T-helper 1 cell treated with Interleukin-12 subunit alpha and Interleukin-12 subunit beta and Interleukin-4 antibody, amounts not matched to agents 30 μg/mL and 1 μg/mL, for 36 hours (primary cell): ENCODE measurements at regions not wholly inside any gene's neighbourhood (a gene's known extent, or its start where the extent isn't known, plus 50 kb on each side); places are given as distances from the start of the nearest gene placed in this dataset.
A peak's percentile ranks its signal among the peaks of the same experiment; 100 is the strongest.

Experiments used
- H3K27ac Mint-ChIP-seq: one replicate; pipeline ENCODE4 v1.8.0; 2021; ENCODE audit warnings: mild to moderate bottlenecking, mixed read lengths
- H3K27me3 Mint-ChIP-seq: one replicate; pipeline ENCODE4 v1.8.0; 2021; ENCODE audit warnings: low read depth, mixed read lengths
- H3K36me3 Mint-ChIP-seq: one replicate; pipeline ENCODE4 v1.8.0; 2021; ENCODE audit warnings: low read depth, mixed read lengths
- H3K4me1 Mint-ChIP-seq: one replicate; pipeline ENCODE4 v1.8.0; 2021; ENCODE audit warnings: low read depth, mixed read lengths
- H3K4me3 Mint-ChIP-seq: one replicate; pipeline ENCODE4 v1.8.0; 2021; ENCODE audit warnings: mild to moderate bottlenecking, moderate library complexity, mixed read lengths
- H3K9me3 Mint-ChIP-seq: one replicate; pipeline ENCODE4 v1.8.0; 2021; ENCODE audit warnings: mixed read lengths

DNA sequence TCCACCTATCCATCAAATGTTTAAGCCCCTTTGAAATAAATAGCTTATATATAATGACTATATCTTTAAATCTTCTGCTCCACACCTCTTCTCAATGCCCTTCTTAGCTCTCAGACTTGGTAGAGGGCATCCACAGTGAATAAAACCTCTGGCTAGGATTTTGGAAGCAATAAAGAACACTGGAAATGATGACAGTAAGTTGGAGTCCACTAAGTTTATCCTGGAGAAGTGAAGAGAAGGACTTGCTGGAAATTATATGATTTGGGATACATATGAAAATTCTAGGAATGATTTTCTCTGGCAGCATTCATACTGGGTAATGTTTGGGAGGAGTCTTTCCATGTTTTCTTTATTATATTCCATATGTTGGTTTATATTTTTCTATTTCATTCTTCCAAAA lies 133.5 kb upstream of the KL start:
- Mint-ChIP-seq H3K36me3 (no peaks in the 10 kb centered on the region), H3K9me3 (peaks cover 9% of the 10 kb centered on the region), H3K4me3 (no peak overlapping the region), H3K4me1 (peaks cover 4% of the 10 kb centered on the region), H3K27ac (no peak overlapping the region), H3K27me3 (no peaks in the 10 kb centered on the region)

DNA sequence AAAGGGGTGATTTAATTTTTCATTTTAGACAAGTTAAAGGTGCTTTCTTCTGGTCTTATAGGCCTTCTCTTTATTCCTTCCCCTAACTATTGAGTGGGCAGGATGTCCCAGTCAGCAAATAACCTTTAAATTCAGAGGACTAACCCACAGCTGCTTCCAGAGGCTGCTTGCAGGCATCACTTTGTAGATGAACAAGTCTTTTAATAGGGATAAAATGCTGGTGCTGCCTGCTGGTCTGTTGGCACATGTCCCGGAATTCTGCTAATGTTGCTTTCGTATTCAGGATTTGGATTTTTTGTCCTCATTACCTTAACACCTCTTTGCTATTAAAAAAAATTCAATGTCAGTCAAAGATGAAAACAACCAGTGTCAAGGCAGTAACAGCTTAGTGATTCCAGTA lies 132.7 kb upstream of the KL start:
- Mint-ChIP-seq H3K36me3 (no peaks in the 10 kb centered on the region), H3K9me3 (peaks cover 14% of the 10 kb centered on the region), H3K4me3 (no peak overlapping the region), H3K27me3 (no peaks in the 10 kb centered on the region), H3K4me1 (peaks cover 4% of the 10 kb centered on the region), H3K27ac (no peak overlapping the region)

DNA sequence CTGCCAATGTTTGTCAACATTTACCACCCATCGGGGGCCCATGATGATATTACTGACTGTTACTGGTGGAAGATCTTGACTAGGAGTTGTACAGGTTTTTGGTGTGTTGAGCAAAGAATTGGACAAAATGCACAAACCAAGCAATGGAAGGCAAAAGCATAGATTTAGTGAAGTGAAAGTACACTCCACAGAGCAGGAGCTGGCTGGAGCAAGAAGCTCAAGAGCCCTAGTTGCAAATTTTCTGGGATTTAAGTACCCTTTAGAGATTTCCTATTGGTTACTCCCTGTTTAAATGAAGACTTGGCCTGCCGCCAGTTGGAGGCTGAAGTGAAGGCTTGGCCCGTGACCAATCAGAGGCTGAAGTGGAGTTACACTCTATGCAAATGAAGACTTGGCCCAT lies 128.6 kb upstream of the KL start:
- no peak overlapping the region for H3K27ac Mint-ChIP-seq
- H3K4me1 Mint-ChIP-seq, result no peaks in the 10 kb centered on the region
- H3K9me3 Mint-ChIP-seq, result peaks cover 18% of the 10 kb centered on the region
- H3K36me3 Mint-ChIP-seq, result no peaks in the 10 kb centered on the region
- no peaks in the 10 kb centered on the region for H3K27me3 Mint-ChIP-seq
- no peak overlapping the region for H3K4me3 Mint-ChIP-seq

DNA sequence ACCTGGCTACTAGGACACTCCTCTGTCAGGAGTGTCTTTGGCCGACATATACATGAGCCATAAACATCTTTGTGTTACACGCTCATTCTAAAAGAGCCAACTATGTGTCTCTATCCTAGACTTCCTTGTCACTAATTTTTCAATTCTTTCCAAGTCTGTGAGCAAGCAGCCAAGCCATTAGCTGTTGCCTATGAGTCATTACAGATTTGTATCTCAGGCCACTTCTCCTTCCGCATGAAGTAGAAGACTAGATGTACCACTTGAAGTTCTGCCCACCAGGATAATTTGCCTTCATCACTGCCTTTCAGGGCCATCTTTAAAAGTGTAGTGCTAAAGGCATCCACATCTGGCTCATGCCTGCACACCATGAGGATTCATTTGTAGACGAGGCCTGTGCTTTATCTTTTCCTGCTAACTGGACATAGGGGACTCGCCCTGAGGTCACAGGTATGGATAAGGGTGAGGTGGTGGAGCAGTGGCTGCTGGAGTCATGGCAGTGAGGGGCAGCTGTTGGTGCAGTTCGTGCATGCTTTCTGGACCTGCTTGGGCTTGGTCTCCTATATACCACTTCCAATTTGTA lies 126.1 kb upstream of the KL start:
- Mint-ChIP-seq H3K4me1 (no peaks in the 10 kb centered on the region), H3K9me3 (peaks cover 28% of the 10 kb centered on the region), H3K27me3 (peaks cover 5% of the 10 kb centered on the region), H3K27ac (no peak overlapping the region), H3K4me3 (no peak overlapping the region), H3K36me3 (peaks cover 3% of the 10 kb centered on the region)

DNA sequence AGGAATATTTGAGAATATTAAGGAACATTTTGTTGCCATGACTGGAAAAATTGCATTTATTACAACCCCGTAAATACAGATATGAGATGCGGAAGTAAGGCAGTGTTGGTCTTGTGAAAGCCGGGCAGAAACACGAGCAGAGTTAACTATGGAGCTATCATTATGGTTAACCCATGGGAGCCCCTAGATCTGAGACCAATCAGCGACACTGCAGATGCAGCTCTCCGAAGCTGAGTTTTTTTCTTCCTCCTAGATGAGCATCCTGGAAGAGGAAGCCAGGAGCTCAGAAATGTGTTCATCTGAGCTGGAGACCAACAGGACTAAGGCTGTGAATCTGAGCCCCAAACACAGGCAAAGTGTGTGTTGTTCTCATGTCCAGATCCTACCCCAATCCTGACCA lies 123.0 kb upstream of the KL start:
- H3K36me3 Mint-ChIP-seq, result peaks cover 3% of the 10 kb centered on the region
- H3K4me3 Mint-ChIP-seq, result no peak overlapping the region
- no peaks in the 10 kb centered on the region for H3K4me1 Mint-ChIP-seq
- no peak overlapping the region for H3K27ac Mint-ChIP-seq
- H3K27me3 Mint-ChIP-seq, result peaks cover 5% of the 10 kb centered on the region
- peaks cover 16% of the 10 kb centered on the region for H3K9me3 Mint-ChIP-seq

DNA sequence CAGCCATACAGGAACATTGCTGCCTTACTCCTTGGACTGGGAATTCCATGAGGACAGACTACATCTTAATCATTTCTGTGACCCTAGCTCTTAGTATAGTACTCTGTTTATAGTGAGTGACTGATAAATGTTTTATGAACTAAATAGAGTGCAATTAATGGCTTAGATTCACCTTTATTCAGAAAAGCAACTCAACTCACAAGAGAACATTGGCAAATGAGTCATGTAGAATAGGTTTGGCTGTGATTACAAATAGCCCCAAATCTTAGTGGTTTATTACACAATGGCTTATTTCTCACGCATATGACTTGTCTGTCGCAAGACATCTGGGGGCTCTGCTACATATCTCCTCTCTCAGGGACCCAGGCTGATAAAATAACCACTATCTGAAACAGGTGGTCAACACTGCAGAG lies 121.6 kb upstream of the KL start:
- H3K4me3 Mint-ChIP-seq, result no peak overlapping the region
- no peak overlapping the region for H3K27ac Mint-ChIP-seq
- peaks cover 13% of the 10 kb centered on the region for H3K9me3 Mint-ChIP-seq
- peaks cover 3% of the 10 kb centered on the region for H3K36me3 Mint-ChIP-seq
- no peaks in the 10 kb centered on the region for H3K4me1 Mint-ChIP-seq
- peaks cover 5% of the 10 kb centered on the region for H3K27me3 Mint-ChIP-seq

DNA sequence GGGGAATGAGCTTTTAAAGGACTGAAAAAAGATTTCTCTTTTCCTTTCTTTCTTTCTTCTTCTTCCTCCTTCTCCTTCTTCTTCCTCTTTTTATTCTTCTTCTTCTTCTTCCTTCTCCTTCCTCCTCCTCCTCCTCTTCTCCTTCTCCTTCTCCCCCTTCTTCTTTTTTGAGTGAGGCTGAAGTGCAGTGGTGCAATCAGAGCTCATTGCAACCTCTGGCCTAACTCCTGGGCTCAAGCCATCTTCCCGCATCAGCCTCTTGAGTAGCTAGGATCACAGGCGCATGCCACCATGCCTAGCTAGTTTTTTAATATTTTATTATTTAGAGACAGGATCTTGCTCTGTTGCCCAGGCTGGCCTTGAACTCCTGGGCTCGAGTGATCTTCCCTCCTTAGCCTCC lies 120.9 kb upstream of the KL start:
- Mint-ChIP-seq H3K36me3 (peaks cover 3% of the 10 kb centered on the region), H3K9me3 (peaks cover 12% of the 10 kb centered on the region), H3K4me3 (no peak overlapping the region), H3K27me3 (peaks cover 5% of the 10 kb centered on the region), H3K27ac (no peak overlapping the region), H3K4me1 (no peaks in the 10 kb centered on the region)

DNA sequence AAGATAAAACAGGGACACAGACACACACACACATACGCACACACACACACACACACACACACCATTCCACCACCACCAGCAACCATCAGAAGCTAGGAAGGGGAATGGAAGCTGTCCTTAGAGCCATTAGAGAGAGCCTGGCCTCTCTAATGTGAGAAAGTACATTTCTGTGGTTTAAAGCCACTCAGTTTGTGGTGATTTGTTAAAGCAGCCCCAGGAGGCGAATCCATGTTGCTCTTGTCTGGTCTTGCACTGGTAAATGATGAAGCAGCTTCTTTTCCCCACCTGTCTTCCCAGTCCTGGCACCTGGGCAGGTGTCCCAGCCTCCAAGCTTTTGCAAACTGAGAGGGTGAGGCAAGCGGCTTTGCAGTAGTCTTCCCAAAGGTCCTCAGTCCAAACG lies 118.9 kb upstream of the KL start:
- H3K27me3 Mint-ChIP-seq, result peaks cover 5% of the 10 kb centered on the region
- peaks cover under 1% of the 10 kb centered on the region for H3K4me1 Mint-ChIP-seq
- H3K36me3 Mint-ChIP-seq, result peaks cover 3% of the 10 kb centered on the region
- no peak overlapping the region for H3K4me3 Mint-ChIP-seq
- H3K27ac Mint-ChIP-seq, result no peak overlapping the region
- peaks cover 20% of the 10 kb centered on the region for H3K9me3 Mint-ChIP-seq

DNA sequence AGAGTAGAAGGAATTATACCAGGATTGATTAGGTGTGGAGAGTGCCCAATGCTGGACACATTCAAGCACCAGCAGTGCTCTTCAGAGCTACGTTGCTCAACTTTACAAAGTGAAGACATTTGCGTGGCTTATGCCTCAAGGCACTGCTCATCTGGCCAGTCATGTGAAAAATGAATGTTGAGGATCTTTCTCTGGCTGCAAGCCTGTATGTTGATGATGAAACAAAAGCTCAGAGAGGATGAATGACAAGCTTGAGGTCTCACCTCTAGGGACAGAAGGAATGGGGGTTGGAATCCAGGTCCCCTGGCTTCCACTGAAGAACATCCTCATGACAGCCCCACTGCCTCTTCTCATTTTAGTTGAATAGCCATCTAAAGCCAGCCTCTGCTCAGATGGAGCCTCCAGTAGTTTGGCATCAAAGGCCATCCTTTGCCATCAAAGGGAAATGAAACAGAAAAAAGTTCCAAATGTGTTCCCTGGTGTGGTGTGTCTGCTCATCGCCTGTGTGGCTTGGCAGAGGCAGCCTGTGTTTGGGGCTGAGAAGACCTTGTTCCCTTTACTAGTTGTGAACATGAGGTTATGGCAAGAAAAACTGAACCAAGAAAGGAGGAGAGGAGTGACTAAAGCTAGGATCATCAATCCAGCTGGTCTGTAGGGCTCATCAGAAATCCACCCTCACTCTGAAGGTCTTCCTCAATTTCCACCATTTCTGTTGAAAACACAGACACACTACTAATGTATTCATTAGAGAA lies 114.0 kb upstream of the KL start:
- H3K27ac Mint-ChIP-seq, result no peak overlapping the region
- H3K4me3 Mint-ChIP-seq, result no peak overlapping the region
- peaks cover 9% of the 10 kb centered on the region for H3K9me3 Mint-ChIP-seq
- no peaks in the 10 kb centered on the region for H3K27me3 Mint-ChIP-seq
- H3K4me1 Mint-ChIP-seq, result peaks cover 30% of the 10 kb centered on the region
- peaks cover 2% of the 10 kb centered on the region for H3K36me3 Mint-ChIP-seq

DNA sequence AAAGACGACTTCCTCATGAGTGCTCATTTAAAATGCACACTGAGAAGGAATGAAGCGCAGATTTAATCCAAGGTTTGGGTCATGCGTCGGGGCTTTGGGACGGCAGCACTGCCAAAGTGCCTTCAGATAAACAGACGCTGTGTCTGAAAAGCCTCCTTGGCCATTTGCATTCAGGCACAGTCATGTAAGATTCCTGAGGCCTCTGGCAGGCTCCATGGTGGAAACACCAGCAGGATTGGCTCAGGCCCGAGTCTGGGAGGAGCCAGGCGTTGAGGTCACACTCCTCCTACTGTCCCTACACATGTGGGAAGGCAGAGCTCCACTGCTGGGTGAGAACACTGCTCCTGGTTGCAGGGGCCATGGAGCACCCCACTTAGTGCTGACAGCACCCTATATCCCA lies 113.3 kb upstream of the KL start:
- Mint-ChIP-seq H3K4me3 (no peak overlapping the region), H3K27ac (no peak overlapping the region), H3K36me3 (peaks cover 2% of the 10 kb centered on the region), H3K4me1 (peaks cover 32% of the 10 kb centered on the region), H3K27me3 (no peaks in the 10 kb centered on the region), H3K9me3 (peaks cover 9% of the 10 kb centered on the region)

DNA sequence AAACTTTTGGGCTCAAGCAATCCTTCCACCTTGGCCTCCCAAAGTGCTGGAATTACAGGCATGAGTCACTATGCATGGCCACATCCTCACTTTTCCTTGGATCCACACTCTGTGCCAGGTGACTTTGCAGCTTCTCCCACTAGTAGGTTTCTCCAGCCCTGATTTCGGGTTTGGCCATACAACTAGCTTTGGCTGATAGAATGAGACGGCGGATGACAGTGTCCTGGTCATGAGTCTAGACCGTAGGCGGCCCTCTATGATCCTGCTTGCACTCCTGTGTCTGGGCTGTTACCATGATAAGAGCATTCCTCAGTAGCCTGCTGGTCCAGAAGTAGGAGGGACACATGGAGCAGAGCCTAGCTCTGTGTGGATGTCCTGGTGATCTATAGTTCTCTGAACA lies 112.5 kb upstream of the KL start:
- Mint-ChIP-seq H3K4me1 (peaks cover 32% of the 10 kb centered on the region), H3K36me3 (peaks cover 4% of the 10 kb centered on the region), H3K4me3 (no peak overlapping the region), H3K27me3 (no peaks in the 10 kb centered on the region), H3K27ac (no peak overlapping the region), H3K9me3 (peaks cover 9% of the 10 kb centered on the region)

DNA sequence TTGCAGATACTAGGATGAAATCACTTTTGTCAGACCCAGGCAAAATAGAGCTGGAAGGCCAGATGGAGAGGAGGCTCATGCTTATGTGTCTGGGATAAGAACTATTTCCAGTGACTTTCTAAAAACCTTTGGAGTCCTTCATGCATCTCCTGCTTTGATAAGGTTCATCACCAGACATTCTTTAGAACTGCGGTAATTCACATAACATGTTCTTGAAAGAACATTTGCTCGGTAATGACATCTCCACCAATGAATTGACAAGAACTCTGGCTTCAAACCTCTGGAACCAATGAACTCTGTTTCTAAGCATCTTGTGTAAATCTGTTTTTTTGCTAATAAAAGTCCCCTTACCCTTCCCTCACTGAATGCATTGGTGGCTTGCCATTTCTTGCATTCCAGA lies 112.0 kb upstream of the KL start:
- Mint-ChIP-seq H3K4me1 (peaks cover 34% of the 10 kb centered on the region), H3K27ac (no peak overlapping the region), H3K27me3 (no peaks in the 10 kb centered on the region), H3K9me3 (peaks cover 9% of the 10 kb centered on the region), H3K36me3 (peaks cover 4% of the 10 kb centered on the region), H3K4me3 (no peak overlapping the region)

DNA sequence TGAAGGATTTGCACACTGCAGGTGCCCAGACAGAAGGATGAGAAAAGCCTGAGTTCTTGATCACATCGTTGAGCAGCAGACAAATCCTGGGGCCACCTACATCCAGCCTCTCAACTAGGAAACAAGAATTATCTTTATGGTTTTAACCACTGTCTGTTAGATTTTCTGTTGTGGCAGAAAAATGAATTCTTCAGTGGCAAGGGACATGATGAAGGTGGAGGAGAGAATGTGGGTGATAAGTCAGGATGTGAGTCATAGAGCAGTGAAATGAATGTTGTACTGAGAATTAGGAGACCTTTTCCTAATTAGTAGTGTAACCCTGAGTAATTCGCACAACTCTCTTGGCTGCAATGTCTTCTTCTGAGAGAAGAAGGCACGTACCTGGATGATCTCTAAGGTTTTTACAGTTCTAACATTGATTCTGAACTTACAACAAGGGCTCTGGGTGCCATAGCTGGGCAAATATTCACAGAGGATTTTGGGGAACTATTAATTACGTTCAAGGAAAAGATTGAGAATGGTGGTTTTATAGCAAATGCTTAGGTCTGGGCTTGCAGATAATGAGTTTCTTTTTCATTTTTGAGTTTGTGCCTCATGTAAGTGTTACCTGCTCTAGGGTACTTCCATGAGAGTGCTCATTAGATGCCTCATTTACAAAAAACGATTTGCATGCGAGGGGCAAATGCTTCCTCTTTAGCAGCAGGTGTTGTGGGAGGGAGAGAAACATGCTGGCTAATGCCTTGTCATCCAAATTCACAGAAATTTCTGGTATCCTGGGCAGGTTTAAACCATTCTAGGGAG lies 111.0 kb upstream of the KL start:
- H3K4me3 Mint-ChIP-seq, result peak overlapping the region; percentile 75
- H3K27ac Mint-ChIP-seq, result peak overlapping the region; percentile 89
- peaks cover 34% of the 10 kb centered on the region for H3K4me1 Mint-ChIP-seq

DNA sequence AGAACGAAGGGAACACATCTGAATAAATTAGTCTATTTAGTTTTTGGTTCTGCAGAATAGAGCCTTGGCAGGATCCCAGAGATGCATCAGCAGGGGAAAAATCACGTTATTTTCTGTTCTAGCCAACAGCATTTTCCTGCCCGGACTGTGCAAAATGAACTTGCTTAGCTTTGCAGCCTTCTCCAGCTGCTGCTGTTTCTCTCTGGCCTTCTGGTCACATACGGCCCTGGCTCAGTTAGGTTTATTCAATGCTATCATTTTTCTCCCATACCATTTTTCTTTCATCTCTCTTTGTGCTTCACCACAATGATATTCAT lies 110.4 kb upstream of the KL start:
- peaks cover 38% of the 10 kb centered on the region for H3K4me1 Mint-ChIP-seq
- H3K36me3 Mint-ChIP-seq, result peaks cover 4% of the 10 kb centered on the region
- H3K4me3 Mint-ChIP-seq, result peak overlapping the region; percentile 64
- peak overlapping the region; percentile 34 for H3K27ac Mint-ChIP-seq
- no peaks in the 10 kb centered on the region for H3K27me3 Mint-ChIP-seq
- peaks cover 9% of the 10 kb centered on the region for H3K9me3 Mint-ChIP-seq

More for the DNA sequence above, 111.0 kb upstream of the KL start:
- no peaks in the 10 kb centered on the region for H3K27me3 Mint-ChIP-seq
- peaks cover 9% of the 10 kb centered on the region for H3K9me3 Mint-ChIP-seq
- H3K36me3 Mint-ChIP-seq, result peaks cover 4% of the 10 kb centered on the region

DNA sequence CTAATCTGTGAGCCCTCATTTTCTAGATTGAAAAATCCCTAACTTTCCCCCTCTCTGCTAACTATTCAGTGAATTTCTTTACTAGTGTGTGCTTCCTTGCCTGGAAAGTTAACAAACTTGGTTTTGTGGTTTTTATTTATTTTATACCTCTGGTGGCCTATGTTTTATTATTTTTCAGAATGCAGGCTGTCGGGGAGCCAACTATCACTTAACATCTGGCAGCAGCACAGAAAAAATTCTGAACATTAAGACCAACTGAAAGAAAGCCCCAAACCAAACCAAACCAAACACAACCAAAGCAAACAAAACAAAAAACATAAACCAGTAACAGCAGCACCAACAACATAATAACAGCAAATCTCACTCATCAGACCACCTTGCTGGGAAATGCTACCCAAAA lies 109.0 kb upstream of the KL start:
- H3K27me3 Mint-ChIP-seq, result no peaks in the 10 kb centered on the region
- peaks cover 42% of the 10 kb centered on the region for H3K4me1 Mint-ChIP-seq
- H3K9me3 Mint-ChIP-seq, result no peaks in the 10 kb centered on the region
- H3K4me3 Mint-ChIP-seq, result no peak overlapping the region
- peaks cover 4% of the 10 kb centered on the region for H3K36me3 Mint-ChIP-seq
- no peak overlapping the region for H3K27ac Mint-ChIP-seq
